HEK293 (cell line): ENCODE measurements at regions not wholly inside any gene's neighbourhood (a gene's known extent, or its start where the extent isn't known, plus 50 kb on each side); places are given as distances from the start of the nearest gene placed in this dataset.

Source experiments
- GLIS1 ChIP-seq: fragments of 450-650 bp; formaldehyde crosslinking; IDR thresholded peaks from 2 replicates; pipeline ENCODE4 v1.5.1; 2016; ENCODE audit warnings: missing biosample characterization, missing genetic modification characterization
- PATZ1 ChIP-seq: fragments of 450-650 bp; formaldehyde crosslinking; IDR thresholded peaks from 2 replicates; pipeline ENCODE4 v1.5.1; 2016; ENCODE audit warnings: missing biosample characterization, missing genetic modification characterization
- SP3 ChIP-seq: fragments of 450-650 bp; formaldehyde crosslinking; IDR thresholded peaks from 2 replicates; pipeline ENCODE4 v1.5.1; 2016; ENCODE audit warnings: missing biosample characterization, missing genetic modification characterization

- TF ChIP-seq GLIS1 (tag by site-specific recombination): no peak
- no peak for TF ChIP-seq SP3 (tag by site-specific recombination)
- TF ChIP-seq PATZ1 (tag by site-specific recombination): no peak
These were observed 65.4 kb upstream of the ASTN2 start for GRCh38 chr9:117480253-117480652.
